OCI-LY7 (cell line): ENCODE measurements at regions not wholly inside any gene's neighbourhood (a gene's known extent, or its start where the extent isn't known, plus 50 kb on each side); places are given as distances from the start of the nearest gene placed in this dataset.

ENCODE experiments used
- EZH2phosphoT487 ChIP-seq: fragments of 200-600 bp; sonication (generic); IDR thresholded peaks from 2 replicates; pipeline ENCODE4 v1.6.1; 2018; ENCODE audit warnings: low read depth, borderline replicate concordance, mild to moderate bottlenecking, mixed run types, antibody characterized with exemption, low read length, moderate library complexity, mixed read lengths
- TF ChIP-seq, protein P1 (sequence below): fragments of 200-600 bp; sonication (generic); conservative IDR thresholded peaks from 2 replicates; pipeline ENCODE4 v1.5.1; 2014; ENCODE audit warnings: mild to moderate bottlenecking, antibody characterized with exemption, low read length, moderate library complexity, mixed read lengths

DNA sequence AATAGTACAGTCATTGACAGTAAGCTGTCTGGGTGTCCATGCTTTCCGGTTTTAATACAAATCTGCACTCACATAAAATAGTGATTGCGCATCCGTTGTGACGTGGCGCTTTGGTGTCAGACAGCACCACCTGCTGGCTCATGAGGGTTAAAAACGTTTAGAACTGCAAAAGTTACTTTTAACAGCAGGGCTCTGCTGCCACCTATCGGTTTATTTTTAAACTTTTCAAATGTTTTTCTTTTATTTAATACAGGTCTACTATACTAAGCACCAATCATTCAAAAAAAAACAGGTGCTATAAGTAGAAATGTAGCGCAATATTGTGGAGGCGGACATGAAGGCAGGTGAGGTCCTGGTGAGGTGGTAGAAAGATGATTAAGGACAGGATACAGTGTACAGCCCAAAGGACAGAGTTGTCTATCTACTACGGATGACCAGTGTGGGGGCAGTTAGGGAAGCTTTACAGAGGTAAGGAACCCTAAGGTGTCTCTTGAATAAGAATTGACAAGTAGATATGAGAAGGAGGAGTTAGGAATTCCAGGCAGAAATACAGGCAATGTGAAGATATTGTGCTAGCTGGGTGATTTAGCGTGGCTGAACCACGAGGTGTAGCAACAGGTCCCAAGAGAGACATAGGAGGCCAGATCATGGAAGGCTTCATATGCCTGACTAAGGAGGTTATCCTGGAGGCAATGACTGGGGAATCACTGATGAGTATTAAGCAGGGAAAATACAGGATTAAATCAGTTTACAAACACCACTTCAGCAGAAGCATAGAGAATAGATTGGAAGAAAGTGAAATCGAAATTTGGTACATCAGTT is 91.5 kb upstream of the PRB2 start:
- TF ChIP-seq, protein P1, sequence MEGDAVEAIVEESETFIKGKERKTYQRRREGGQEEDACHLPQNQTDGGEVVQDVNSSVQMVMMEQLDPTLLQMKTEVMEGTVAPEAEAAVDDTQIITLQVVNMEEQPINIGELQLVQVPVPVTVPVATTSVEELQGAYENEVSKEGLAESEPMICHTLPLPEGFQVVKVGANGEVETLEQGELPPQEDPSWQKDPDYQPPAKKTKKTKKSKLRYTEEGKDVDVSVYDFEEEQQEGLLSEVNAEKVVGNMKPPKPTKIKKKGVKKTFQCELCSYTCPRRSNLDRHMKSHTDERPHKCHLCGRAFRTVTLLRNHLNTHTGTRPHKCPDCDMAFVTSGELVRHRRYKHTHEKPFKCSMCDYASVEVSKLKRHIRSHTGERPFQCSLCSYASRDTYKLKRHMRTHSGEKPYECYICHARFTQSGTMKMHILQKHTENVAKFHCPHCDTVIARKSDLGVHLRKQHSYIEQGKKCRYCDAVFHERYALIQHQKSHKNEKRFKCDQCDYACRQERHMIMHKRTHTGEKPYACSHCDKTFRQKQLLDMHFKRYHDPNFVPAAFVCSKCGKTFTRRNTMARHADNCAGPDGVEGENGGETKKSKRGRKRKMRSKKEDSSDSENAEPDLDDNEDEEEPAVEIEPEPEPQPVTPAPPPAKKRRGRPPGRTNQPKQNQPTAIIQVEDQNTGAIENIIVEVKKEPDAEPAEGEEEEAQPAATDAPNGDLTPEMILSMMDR: peak; percentile 100
- TF ChIP-seq EZH2phosphoT487: no peak
